Activated CD4-positive, alpha-beta T cell treated with anti-CD3 and anti-CD28 coated beads, Interleukin-2, Interleukin-6, amounts not matched to agents 100 ng/mL and 50 ng/mL, durations not matched to agents 16 hours and 8 hours (primary cell): ENCODE measurements at regions not wholly inside any gene's neighbourhood (a gene's known extent, or its start where the extent isn't known, plus 50 kb on each side); places are given as distances from the start of the nearest gene placed in this dataset.
"Not testable (repeated sequence)": the region's sequence is repeated elsewhere in the genome, so short reads cannot be mapped to it uniquely, and the experiment has no call there.

Experiments used
- DNase-seq: peaks from one replicate; pipeline ENCODE4 v3.0.0-alpha.2; 2020

DNA sequence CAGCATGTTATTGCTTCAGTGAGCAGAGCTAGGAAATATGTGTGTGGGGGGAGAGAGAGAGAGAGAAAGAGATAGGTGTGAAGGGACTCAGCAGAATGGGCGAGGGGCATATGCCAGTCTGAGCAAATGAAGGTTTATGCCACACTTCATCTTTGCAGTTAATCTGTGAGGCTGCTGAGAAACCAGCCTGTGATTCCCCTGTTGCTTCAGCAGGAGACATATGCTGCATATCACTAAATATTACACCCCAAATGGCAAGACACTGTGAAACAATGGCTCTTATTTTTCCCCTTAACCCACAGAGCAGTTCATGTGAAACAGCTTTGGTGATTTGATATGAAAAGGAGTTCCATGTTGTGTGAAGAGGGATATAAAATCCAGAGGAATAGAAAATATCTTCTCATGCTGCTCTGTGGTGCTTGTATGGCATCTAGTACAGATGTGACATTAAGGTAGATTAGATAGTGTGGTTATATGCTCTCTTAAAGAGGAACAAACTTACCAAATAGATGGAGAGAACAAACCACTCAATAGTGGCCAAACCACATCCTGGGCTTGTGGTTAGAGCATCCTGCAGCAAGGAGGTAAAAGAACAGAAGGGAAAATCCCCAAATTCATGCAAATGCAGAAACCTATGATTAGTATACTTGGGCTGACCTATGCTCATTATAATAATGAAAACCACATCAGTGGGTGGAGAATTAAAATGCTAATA, 864.2 kb downstream of the FAM181B start:
- DNase-seq = peak; percentile 93

DNA sequence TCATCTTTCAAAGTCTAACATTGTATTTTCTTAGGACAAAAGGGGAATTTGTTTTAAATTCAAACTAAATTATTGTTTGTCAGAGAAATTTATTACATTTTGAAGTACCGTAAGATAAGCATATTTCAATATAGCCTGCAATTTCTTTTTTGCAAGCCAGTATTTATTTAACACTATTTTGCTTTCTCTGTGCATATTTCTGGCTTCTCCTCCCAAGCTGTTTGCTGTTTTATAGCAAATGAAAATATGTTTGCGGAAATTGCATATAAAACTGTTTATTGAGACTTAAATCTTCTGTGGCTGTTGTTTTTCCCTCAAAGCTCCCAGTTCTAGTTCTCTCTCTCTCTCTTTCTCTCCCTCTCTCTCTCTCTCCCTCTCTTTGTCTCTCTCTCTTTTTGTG, 866.8 kb downstream of the FAM181B start:
- DNase-seq = no peak

GRCh38 chr11:81857386-81857785, 876.3 kb downstream of the FAM181B start:
- no peak for DNase-seq

GRCh38 chr11:81853791-81854190, 879.9 kb downstream of the FAM181B start:
- no peak for DNase-seq

- no peak for DNase-seq
These were observed 880.8 kb downstream of the FAM181B start for GRCh38 chr11:81852896-81853295.

DNA sequence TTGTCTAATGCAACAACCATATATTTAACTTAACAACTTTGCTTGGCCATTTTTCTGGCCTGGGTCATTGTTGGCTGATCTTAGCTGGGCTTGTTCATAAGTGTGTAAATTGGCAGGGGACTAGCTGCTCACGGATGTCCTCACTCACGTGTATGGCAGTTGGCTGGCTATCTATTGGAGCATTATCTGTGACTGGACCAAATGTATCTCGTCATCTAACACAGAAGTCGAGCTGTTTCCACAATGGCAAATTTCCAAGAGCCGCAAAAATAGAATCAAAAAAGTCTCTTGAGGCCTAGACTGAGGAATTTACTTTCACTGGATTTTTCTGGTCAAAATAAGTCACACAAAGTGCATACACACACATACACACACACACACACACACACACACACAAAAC, 893.3 kb downstream of the FAM181B start:
- no peak for DNase-seq

GRCh38 chr11:81839976-81840375, 893.7 kb downstream of the FAM181B start:
- no peak for DNase-seq

DNA sequence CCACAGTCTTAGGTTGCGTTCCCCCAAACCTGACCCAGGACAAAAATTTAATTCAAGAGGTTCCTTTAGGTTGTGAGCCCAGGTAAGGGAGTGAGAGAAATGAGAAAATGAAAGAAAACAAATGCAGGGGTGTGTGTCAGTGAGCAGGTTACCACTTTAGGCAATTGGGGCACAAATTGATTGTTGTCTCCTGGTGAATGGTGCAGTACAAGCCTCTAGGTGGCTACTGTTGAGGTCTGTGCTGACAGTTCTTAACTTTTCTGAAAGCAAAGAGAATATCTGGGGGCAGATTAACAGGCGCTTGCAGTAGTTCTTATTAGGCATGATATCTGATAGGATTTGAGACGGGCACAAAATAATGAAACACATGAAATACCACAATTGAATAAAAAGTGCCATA, 894.6 kb downstream of the FAM181B start:
- DNase-seq = no peak

- DNase-seq = no peak
These were observed 903.7 kb downstream of the FAM181B start for GRCh38 chr11:81829976-81830375.

- no peak for DNase-seq
These were observed 908.3 kb downstream of the FAM181B start for GRCh38 chr11:81825346-81825745.

DNA sequence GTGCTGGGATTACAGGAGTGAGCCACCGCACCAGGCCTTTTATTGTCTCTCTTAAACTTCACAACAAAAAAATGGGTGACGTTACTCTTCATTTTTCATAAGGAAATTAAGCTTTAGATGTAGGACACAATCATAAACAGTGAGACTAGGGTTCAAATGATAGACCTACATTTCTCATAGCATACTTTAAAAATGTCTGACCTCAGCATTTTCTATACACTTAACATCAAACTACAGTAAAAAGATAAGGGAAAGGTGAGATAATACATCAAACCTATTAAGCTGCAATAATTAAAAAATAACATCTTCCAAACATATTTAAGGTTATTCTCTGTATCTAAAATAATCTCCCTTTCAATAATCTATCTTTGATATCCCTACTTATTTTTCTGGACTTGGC, 914.2 kb downstream of the FAM181B start:
- DNase-seq = no peak

DNA sequence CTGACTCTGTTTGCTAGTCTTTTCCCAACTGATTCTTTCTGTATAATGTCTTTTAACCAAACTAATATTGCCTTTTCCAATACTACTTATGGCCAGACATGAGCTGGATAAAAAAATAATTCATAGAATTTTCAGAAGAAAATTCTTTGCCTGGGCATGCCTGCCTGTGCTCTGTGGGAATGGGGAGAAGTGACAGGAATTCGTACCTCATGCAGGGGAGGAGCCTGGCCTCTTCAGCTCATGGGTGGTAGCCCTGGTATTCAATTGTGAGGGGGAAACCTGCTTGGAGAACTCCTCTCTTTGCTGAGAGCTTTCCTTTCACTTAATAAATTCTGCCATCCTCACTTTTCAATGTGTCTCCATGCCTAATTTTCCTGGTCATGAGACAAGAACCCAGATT, 928.8 kb downstream of the FAM181B start:
- no peak for DNase-seq

DNA sequence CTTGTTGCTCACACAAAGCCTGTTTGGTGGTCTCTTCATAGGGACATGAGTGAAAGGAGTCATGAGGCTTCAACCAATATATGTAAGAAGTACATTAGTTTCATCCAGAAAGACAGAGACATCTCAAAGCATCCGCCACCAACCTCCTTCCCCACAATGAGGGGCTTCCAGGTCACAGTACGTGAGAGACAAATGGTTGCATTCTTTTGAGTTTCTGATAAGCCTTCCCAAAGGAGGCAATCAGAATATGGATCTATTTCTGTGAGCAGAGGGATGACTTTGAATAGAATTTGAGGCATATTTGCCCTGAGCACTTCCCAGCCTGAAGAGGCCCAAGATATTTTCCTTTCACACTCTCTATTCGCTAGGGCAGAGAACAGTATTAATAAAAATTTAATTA, 931.1 kb downstream of the FAM181B start:
- no peak for DNase-seq

DNA sequence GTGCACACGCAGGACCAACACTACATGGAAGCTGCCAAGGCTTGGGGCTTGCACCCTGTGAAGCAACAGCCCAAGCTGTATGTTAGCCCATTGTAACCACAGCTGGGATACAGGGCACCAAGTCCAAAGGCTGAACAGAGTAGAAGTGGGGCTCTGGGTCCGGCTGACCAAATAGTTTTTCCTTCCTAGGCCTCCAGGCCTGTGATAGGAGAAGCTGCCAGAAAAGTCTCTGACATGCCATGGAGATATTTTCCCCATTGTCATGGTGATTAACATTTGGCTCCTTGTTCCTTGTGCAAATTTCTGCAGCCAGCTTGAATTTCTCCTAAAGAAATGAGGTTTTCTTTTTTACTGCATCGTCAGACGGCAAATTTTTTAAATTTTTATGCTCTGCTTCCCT, 941.2 kb downstream of the FAM181B start:
- DNase-seq = no peak

DNA sequence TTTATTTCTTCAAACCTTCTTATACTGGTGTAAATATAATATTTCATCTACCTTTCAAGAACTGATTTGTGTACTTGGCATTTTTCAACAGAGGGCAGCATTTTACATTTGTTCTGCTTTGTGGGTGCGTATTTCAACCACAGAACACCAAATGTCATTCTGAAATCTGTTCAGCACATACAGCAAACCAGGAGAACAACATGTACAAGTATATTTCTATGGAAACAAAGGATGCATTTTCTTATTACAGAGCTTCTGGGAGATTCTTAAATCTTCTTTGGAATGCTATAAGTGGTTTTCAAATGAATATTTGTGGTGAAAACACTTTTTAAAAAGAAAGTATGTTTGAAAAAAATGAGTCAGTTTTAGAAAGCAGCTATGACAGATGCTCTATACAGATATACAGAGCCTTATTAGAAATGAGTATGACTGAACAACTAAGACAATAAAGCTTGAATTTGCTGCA, 946.0 kb downstream of the FAM181B start:
- peak; percentile 67 for DNase-seq

GRCh38 chr11:81772166-81772565, 961.5 kb downstream of the FAM181B start:
- no peak for DNase-seq

DNA sequence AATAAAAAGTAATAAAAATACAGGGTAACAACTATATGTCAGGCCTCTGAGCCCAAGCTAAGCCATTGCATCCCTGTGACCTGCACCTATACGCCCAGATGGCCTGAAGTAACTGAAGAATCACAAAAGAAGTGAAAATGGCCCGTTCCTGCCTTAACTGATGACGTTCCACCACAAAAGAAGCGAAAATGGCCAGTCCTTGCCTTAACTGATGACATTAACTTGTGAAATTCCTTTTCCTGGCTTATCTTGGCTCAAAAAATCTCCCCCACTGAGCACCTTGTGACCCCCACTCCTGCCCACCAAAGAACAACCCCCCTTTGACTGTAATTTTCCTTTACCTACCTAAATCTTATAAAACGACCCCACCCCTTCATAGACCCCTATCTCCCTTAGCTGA, 963.8 kb downstream of the FAM181B start:
- DNase-seq = not testable (repeated sequence)

DNA sequence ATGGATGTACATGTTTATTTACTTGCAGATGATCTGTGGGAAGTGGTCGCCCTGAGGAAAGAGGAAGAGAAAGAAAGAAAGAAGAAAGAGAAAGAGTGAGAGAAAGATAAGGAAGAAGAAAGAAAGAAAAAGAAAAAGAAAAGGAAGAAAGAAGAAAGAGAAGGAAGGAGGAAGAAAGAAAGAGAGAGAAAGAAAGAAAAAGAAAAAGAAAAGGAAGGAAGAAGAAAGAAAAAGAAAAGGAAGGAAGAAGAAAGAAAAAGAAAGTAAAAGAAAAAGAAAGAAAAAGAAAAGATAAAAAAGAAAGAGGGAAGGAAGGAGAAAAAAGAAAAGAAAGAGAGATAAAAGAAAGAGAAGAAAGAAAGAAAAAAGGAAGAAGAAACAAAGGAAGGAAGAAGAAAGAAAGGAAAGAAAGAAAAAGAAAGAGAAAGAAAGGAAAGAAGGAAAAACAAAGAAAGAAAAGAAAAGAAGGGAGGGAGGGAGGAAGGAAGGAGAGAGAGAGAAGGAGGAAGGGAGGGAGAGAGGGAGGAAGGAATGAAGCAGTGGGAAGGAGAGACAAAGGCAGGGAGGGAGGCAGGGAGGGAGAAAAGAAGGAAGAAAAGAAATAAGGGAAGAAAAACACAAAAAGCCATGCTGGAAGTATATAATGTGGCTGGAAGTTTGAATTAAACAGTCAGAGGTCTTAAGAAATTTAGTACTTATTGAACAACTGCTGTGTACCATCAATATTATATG, 976.6 kb downstream of the FAM181B start:
- DNase-seq = no peak

- no peak for DNase-seq
These were observed 984.4 kb downstream of the FAM181B start for GRCh38 chr11:81749245-81749644.

- DNase-seq = no peak
These were observed 989.1 kb downstream of the FAM181B start for GRCh38 chr11:81744336-81745116.

DNA sequence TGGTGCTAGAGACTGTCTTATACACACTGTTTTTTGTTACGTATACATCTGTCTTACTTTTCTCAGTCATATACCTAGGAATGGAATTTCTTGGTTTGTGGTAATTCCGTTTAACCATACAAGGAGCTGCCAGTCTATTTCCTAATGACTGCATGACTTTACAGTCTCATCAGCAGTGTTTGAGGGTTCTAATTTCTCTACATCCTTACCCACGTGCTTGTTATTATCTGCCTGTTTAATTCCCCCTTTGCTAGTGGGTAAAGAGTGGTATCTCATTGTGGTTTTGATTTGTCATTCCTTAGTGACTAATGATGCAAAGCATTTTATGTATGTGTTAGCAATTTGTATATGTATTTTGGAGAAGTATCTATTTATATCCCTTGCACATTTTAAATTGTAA, 1008.0 kb downstream of the FAM181B start:
- no peak for DNase-seq

GRCh38 chr11:81717695-81718094, 1016.0 kb downstream of the FAM181B start:
- DNase-seq = no peak

DNA sequence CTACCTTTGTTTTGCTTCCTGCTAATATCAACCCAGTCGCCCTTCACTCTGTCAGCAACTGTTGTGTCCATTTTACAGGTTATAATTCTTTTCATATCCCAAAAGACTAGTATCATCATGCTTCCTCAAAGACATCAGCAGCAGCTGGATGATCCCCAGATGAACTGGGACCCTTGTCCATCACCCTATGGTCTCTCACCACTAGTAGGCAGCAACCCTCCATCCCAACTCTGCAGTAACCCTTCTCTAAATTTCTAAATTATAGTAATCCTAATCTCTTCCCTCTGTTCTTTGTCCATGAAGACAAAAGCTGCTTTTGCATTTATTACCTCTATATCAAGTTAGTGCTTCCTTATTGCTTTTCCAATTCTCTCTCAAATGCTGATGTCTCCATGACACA, 1025.8 kb downstream of the FAM181B start:
- no peak for DNase-seq

DNA sequence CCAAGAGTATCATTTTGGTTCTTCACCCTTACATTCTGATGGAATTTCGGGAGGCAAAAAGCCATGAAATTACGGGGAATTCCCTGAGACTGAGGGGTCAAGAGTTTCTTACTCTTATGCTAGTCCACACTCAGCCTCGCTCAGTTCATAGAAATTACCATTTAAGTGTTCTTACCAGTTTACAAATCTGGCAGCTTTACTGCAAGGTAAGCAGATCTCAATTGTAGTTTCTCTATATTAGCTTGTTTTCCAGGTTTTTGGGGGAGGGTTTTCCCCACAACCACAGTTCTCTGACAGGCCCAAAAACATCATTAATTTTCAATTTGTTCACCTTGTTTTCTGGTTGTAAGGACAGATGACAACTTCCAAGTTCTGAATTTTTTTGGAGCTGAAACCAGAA, 1028.4 kb downstream of the FAM181B start:
- no peak for DNase-seq
